Glutamatergic neuron (in vitro differentiated cells): ENCODE measurements at regions not wholly inside any gene's neighbourhood (a gene's known extent, or its start where the extent isn't known, plus 50 kb on each side); places are given as distances from the start of the nearest gene placed in this dataset.
"Not testable (repeated sequence)": the region's sequence is repeated elsewhere in the genome, so short reads cannot be mapped to it uniquely, and the experiment has no call there.

Experiments used
- DNase-seq: peaks from one replicate; pipeline ENCODE4 v3.0.0; 2022
- H3K27ac Mint-ChIP-seq: one replicate; pipeline ENCODE4 v1.8.0; 2020; ENCODE audit warnings: mild to moderate bottlenecking, mixed read lengths, inconsistent platforms; ENCODE audit not compliant: unreplicated experiment
- H3K27me3 Mint-ChIP-seq: one replicate; pipeline ENCODE4 v1.8.0; 2020; ENCODE audit warnings: mild to moderate bottlenecking, moderate library complexity, mixed read lengths, inconsistent platforms; ENCODE audit not compliant: unreplicated experiment
- H3K36me3 Mint-ChIP-seq: one replicate; pipeline ENCODE4 v1.8.0; 2020; ENCODE audit warnings: mild to moderate bottlenecking, mixed read lengths, inconsistent platforms; ENCODE audit not compliant: unreplicated experiment
- H3K4me1 Mint-ChIP-seq: one replicate; pipeline ENCODE4 v1.8.0; 2020; ENCODE audit warnings: mild to moderate bottlenecking, low read depth, mixed read lengths, inconsistent platforms; ENCODE audit not compliant: unreplicated experiment
- H3K4me3 Mint-ChIP-seq: one replicate; pipeline ENCODE4 v1.8.0; 2020; ENCODE audit warnings: mild to moderate bottlenecking, mixed read lengths, inconsistent platforms; ENCODE audit not compliant: unreplicated experiment
- H3K9me3 Mint-ChIP-seq: one replicate; pipeline ENCODE4 v1.8.0; 2020; ENCODE audit warnings: mild to moderate bottlenecking, moderate library complexity, mixed read lengths, inconsistent platforms; ENCODE audit not compliant: unreplicated experiment
- CTCF ChIP-seq: fragments of 200-600 bp; sonication (generic); IDR thresholded peaks from one replicate; pipeline ENCODE4 v1.5.0; 2021; ENCODE audit not compliant: partially characterized antibody, unreplicated experiment

GRCh38 chr2:193428336-193428818 lies 1233.6 kb upstream of the TMEFF2 start:
- Mint-ChIP-seq H3K36me3 (no peaks in the 10 kb centered on the region), H3K27me3 (no peaks in the 10 kb centered on the region), H3K27ac (no peak overlapping the region), H3K9me3 (peaks cover 1% of the 10 kb centered on the region), H3K4me3 (no peak overlapping the region), H3K4me1 (no peaks in the 10 kb centered on the region)
- DNase-seq = no peak
- TF ChIP-seq CTCF = no peak

GRCh38 chr2:193412368-193412767 lies 1217.6 kb upstream of the TMEFF2 start:
- H3K4me1 Mint-ChIP-seq, H3K9me3 Mint-ChIP-seq, H3K36me3 Mint-ChIP-seq: not testable (repeated sequence)

GRCh38 chr2:193409951-193410350 lies 1215.2 kb upstream of the TMEFF2 start:
- no peak for DNase-seq
- no peaks in the 10 kb centered on the region for H3K27me3 Mint-ChIP-seq
- H3K9me3 Mint-ChIP-seq = no peaks in the 10 kb centered on the region
- no peak for TF ChIP-seq CTCF
- H3K4me3 Mint-ChIP-seq = no peak overlapping the region
- no peaks in the 10 kb centered on the region for H3K4me1 Mint-ChIP-seq
- H3K36me3 Mint-ChIP-seq = no peaks in the 10 kb centered on the region
- H3K27ac Mint-ChIP-seq = no peak overlapping the region

More at GRCh38 chr2:193412368-193412767, 1217.6 kb upstream of the TMEFF2 start:
- not testable (repeated sequence) for DNase-seq, H3K27me3 Mint-ChIP-seq, H3K27ac Mint-ChIP-seq, H3K4me3 Mint-ChIP-seq

- no peak for DNase-seq
- no peak for TF ChIP-seq CTCF
- no peaks in the 10 kb centered on the region for H3K36me3 Mint-ChIP-seq
- H3K4me1 Mint-ChIP-seq = no peaks in the 10 kb centered on the region
- H3K27me3 Mint-ChIP-seq = no peaks in the 10 kb centered on the region
- H3K27ac Mint-ChIP-seq = no peak overlapping the region
- H3K9me3 Mint-ChIP-seq = no peaks in the 10 kb centered on the region
- no peak overlapping the region for H3K4me3 Mint-ChIP-seq
Observed at GRCh38 chr2:193382583-193382982, 1187.8 kb upstream of the TMEFF2 start.

- no peak for TF ChIP-seq CTCF
- Mint-ChIP-seq H3K27me3 (no peaks in the 10 kb centered on the region), H3K4me1 (no peaks in the 10 kb centered on the region), H3K9me3 (peaks cover 2% of the 10 kb centered on the region), H3K27ac (no peak overlapping the region), H3K4me3 (no peak overlapping the region), H3K36me3 (no peaks in the 10 kb centered on the region)
- no peak for DNase-seq
Observed at GRCh38 chr2:193377789-193378188, 1183.1 kb upstream of the TMEFF2 start.

GRCh38 chr2:193373120-193373519 lies 1178.4 kb upstream of the TMEFF2 start:
- Mint-ChIP-seq H3K9me3 (peaks cover 2% of the 10 kb centered on the region), H3K4me1 (no peaks in the 10 kb centered on the region), H3K4me3 (no peak overlapping the region), H3K27ac (no peak overlapping the region), H3K36me3 (no peaks in the 10 kb centered on the region), H3K27me3 (no peaks in the 10 kb centered on the region)
- no peak for DNase-seq
- TF ChIP-seq CTCF = no peak
